Heart right ventricle (tissue), 16 donors: ENCODE measurements at regions not wholly inside any gene's neighbourhood (a gene's known extent, or its start where the extent isn't known, plus 50 kb on each side); places are given as distances from the start of the nearest gene placed in this dataset.

ENCODE experiments used
- ATAC-seq, 8 donors: fragments of 200-7000 bp; cut with Tn5 transposase; one replicate each; pipeline ENCODE4 v1.9.1; 2020; ENCODE audit warnings: mild to moderate bottlenecking in 8 of 8, moderate library complexity in 8 of 8, moderate number of reproducible peaks in 1 of 8
- DNase-seq, 2 donors: peaks; one replicate each; pipeline ENCODE4 v3.0.0-alpha.2; 2020
- H3K27ac ChIP-seq, 10 donors: fragments of 200-600 bp; sonication (generic) in 2 of 10; one replicate each; pipeline versions ENCODE4 v1.5.0 to v1.8.0; 2020 to 2022; ENCODE audit warnings: mild to moderate bottlenecking in 3 of 10
- H3K27me3 ChIP-seq, 7 donors: fragments of 200-600 bp; one replicate each; pipeline ENCODE4 v1.8.0; 2021 to 2022; ENCODE audit warnings: mild to moderate bottlenecking in 2 of 7
- H3K36me3 ChIP-seq, 9 donors: fragments of 200-600 bp; sonication (generic) in 1 of 9; one replicate each; pipeline versions ENCODE4 v1.5.0 to v1.8.0; 2020 to 2022; ENCODE audit warnings: mild to moderate bottlenecking in 2 of 9
- H3K4me1 ChIP-seq, 9 donors: fragments of 200-600 bp; sonication (generic) in 1 of 9; one replicate each; pipeline versions ENCODE4 v1.5.0 to v1.8.0; 2020 to 2022; ENCODE audit warnings: mild to moderate bottlenecking in 4 of 9
- H3K4me3 ChIP-seq, 10 donors: fragments of 200-600 bp; sonication (generic) in 2 of 10; one replicate each; pipeline versions ENCODE4 v1.5.0 to v1.8.0; 2020 to 2022; ENCODE audit warnings: mild to moderate bottlenecking in 7 of 10, moderate library complexity in 2 of 10
- H3K9me3 ChIP-seq, 11 donors: fragments of 200-600 bp in 10 of 11; sonication (generic) in 2 of 11; one replicate each; pipeline versions ENCODE4 v1.5.0 to v1.8.0; 2013 to 2022; ENCODE audit warnings: mild to moderate bottlenecking in 2 of 11, control low read depth in 1 of 11, moderate library complexity in 1 of 11
- CTCF ChIP-seq, 9 donors: fragments of 200-600 bp; sonication (generic) in 2 of 9; IDR thresholded peaks; one replicate each; pipeline versions ENCODE4 v1.5.0 to v1.8.0; 2021 to 2022; ENCODE audit warnings: antibody characterized with exemption in 9 of 9, mild to moderate bottlenecking in 5 of 9, moderate library complexity in 1 of 9
- WGBS, 2 donors: extraction: QIAGEN DNeasy Blood & Tissue Kit; methylation state at CpG; one replicate each; pipeline ENCODE4 v1.1.7; 2013; ENCODE audit warnings: inconsistent platforms in 1 of 2; 5-methylcytosine and 5-hydroxymethylcytosine counted together
- intact Hi-C, 10 donors: fragments of 100-400 bp; cut with DNase I; formaldehyde crosslinking; loops; one replicate each; pipeline versions ENCODE4 v1.11.1 to v1.14.2; 2022
- donor health status: Arrhythmogenic right ventricular cardiomyopathy.
- donor health status: ischemic (EF 13 %, LVEDD 7.1; RV severe dilation, severe dysfunction).
- donor health status: healthy with polysubstance abuse.
- donor health status: DM: no; HTN: yes; CAD: no.
- donor health status: DM: no; HTN: no; CAD: no.
- donor health status: ischemic (EF 25% LVEDD 6.9; RV normal size, moderate dysfunction).
- donor health status: ischemic (EF 25% LVEDD 5.7; RV mildly dilated, moderate dysfunction).
- donor health status: healthy.
- donor health status: DM: yes; HTN: yes; CAD: no.
- donor health status: Ischemic cardiomyopathy.
- donor health status: ischemic (EF 35%, LVEDD 5.7; RV mildly dilated, moderate dysfunction).
- donor health status: nonischemic (EF 11% LVEDD 7.7; RV severe dilation, severe dysfunction).
- donor health status: DM: yes; HTN: yes; CAD: no.
- donor health status: PGD.
- donor health status: ischemic (EF 29% LVEDD 5.4; RV normal size, mild dysfunction).
- donor health status: nonischemic (EF 23%, LVEDD 6.1; RV moderate dilation, normal function).

GRCh38 chr1:232705815-232706575 lies 76.1 kb upstream of the SIPA1L2 start:
- peak overlapping the region in 1 of 10 donors; percentile 50 for H3K27ac ChIP-seq
- no peaks in the 10 kb centered on the region for H3K9me3 ChIP-seq
- TF ChIP-seq CTCF (IDR thresholded peaks at IDR 0.05), result no peak
- WGBS, 2 donors, result 85 to 91% methylated on average over 7 of the region's 7 CpGs
- H3K4me1 ChIP-seq, result peaks cover 0 to 27% (median 0%) of the 10 kb centered on the region in 9 donors
- DNase-seq (no peak), ATAC-seq (peak in 1 of 8 donors; percentile 30)
- H3K36me3 ChIP-seq, result no peaks in the 10 kb centered on the region
- no peak overlapping the region for H3K4me3 ChIP-seq
- H3K27me3 ChIP-seq, result peaks cover 0 to 5% (median 0%) of the 10 kb centered on the region in 7 donors
- intact Hi-C loops, result no loop called here

GRCh38 chr1:232707142-232707541 lies 77.2 kb upstream of the SIPA1L2 start:
- no peak for TF ChIP-seq CTCF (IDR thresholded peaks at IDR 0.05)
- ATAC-seq, result no peak

DNA sequence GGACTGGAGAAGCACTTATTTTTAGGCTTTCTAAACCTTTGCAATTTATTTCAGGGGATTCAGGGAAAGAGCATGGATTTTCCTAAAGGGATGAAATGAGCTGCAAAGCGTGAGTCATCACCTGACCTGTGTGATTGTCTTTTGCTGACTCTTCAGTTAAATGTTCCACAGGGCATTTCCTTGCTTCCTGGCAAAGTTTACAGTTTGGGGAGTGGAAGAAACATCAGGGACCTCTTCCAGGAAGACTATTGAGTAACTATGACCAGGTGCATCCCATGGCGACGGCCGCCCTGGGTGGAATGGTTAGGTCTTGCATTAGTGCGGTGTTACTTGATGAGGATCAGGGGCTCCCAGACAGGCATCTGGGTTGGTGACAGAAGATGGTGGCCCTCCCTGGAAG lies 79.5 kb upstream of the SIPA1L2 start:
- no peak for DNase-seq
- Histone ChIP-seq H3K4me3 (no peak overlapping the region), H3K4me1 (peaks cover 0 to 23% (median 0%) of the 10 kb centered on the region in 9 donors), H3K36me3 (no peaks in the 10 kb centered on the region), H3K27ac (no peak overlapping the region), H3K9me3 (peaks cover 0 to 22% (median 0%) of the 10 kb centered on the region in 11 donors), H3K27me3 (no peaks in the 10 kb centered on the region)
- TF ChIP-seq CTCF (IDR thresholded peaks at IDR 0.05), result no peak
- no peak for ATAC-seq
- 67 to 80% methylated on average over 5 of the region's 5 CpGs for WGBS, 2 donors
- intact Hi-C loops, result no loop called here

More at GRCh38 chr1:232707142-232707541, 77.2 kb upstream of the SIPA1L2 start:
- Histone ChIP-seq H3K27me3 (peaks cover 0 to 5% (median 0%) of the 10 kb centered on the region in 7 donors), H3K36me3 (no peaks in the 10 kb centered on the region), H3K9me3 (peaks cover 0 to 2% (median 0%) of the 10 kb centered on the region in 11 donors), H3K4me1 (peaks cover 0 to 27% (median 0%) of the 10 kb centered on the region in 9 donors), H3K4me3 (no peak overlapping the region), H3K27ac (no peak overlapping the region)
- intact Hi-C loops, result no loop called here
- no peak for DNase-seq
- WGBS, 2 donors, result 76 to 81% methylated on average over 2 of the region's 2 CpGs

- TF ChIP-seq CTCF (IDR thresholded peaks at IDR 0.05), result no peak
- 82% methylated on average over 6 of the region's 6 CpGs for WGBS, 2 donors
- DNase-seq, result no peak
- no peaks in the 10 kb centered on the region for H3K4me1 ChIP-seq
- intact Hi-C loops, result no loop called here
- ATAC-seq, result no peak
- no peaks in the 10 kb centered on the region for H3K27me3 ChIP-seq
- H3K36me3 ChIP-seq, result no peaks in the 10 kb centered on the region
- H3K27ac ChIP-seq, result no peak overlapping the region
- H3K9me3 ChIP-seq, result peaks cover 0 to 23% (median 0%) of the 10 kb centered on the region in 11 donors
- no peak overlapping the region for H3K4me3 ChIP-seq
Observed at GRCh38 chr1:232711996-232712395, 82.1 kb upstream of the SIPA1L2 start.
